ENCODE measurements at regions not wholly inside any gene's neighbourhood (a gene's known extent, or its start where the extent isn't known, plus 50 kb on each side); places are given as distances from the start of the nearest gene placed in this dataset.

- no peak overlapping the region for H3K4me3 ChIP-seq (ENCODE audit: insufficient read depth, low read depth, low read length)
- H3K4me1 Mint-ChIP-seq (ENCODE audit: low read depth, unreplicated experiment) = no peaks in the 10 kb centered on the region
- H3K79me2 ChIP-seq (ENCODE audit: insufficient read depth, low read length) = no peaks in the 10 kb centered on the region
- no peak overlapping the region for H2AFZ ChIP-seq (ENCODE audit: low read depth, low read length)
- no peaks in the 10 kb centered on the region for H3K36me3 Mint-ChIP-seq (ENCODE audit: low read depth, unreplicated experiment)
- no peak for FAIRE-seq
- no peaks in the 10 kb centered on the region for H3K27me3 ChIP-seq (ENCODE audit: insufficient read depth, low read length)
- H3K27me3 Mint-ChIP-seq (ENCODE audit: low read depth, unreplicated experiment) = peaks cover 2% of the 10 kb centered on the region
- H3K4me2 ChIP-seq (ENCODE audit: low read length) = no peak overlapping the region
- H4K20me1 ChIP-seq (ENCODE audit: insufficient read depth, low read length) = no peaks in the 10 kb centered on the region
- H3K9me3 ChIP-seq (ENCODE audit: insufficient read depth, low read depth, low read length) = no peaks in the 10 kb centered on the region
- no peak overlapping the region for H3K9ac ChIP-seq (ENCODE audit: low read length)
- H3K4me3 Mint-ChIP-seq (ENCODE audit: unreplicated experiment) = no peak overlapping the region
- no peak overlapping the region for H3K27ac ChIP-seq (ENCODE audit: low read depth, low read length)
- H3K9me3 Mint-ChIP-seq (ENCODE audit: unreplicated experiment) = peaks cover 4% of the 10 kb centered on the region
- H3K36me3 ChIP-seq (ENCODE audit: insufficient read depth, low read length) = no peaks in the 10 kb centered on the region
- no peaks in the 10 kb centered on the region for H3K4me1 ChIP-seq (ENCODE audit: insufficient read depth, low read length)
- H3K27ac Mint-ChIP-seq (ENCODE audit: unreplicated experiment) = no peak overlapping the region
- no peak for TF ChIP-seq EZH2 (IDR thresholded peaks at IDR 0.05; ENCODE audit: insufficient read depth, low read length)
- TF ChIP-seq, protein P1, sequence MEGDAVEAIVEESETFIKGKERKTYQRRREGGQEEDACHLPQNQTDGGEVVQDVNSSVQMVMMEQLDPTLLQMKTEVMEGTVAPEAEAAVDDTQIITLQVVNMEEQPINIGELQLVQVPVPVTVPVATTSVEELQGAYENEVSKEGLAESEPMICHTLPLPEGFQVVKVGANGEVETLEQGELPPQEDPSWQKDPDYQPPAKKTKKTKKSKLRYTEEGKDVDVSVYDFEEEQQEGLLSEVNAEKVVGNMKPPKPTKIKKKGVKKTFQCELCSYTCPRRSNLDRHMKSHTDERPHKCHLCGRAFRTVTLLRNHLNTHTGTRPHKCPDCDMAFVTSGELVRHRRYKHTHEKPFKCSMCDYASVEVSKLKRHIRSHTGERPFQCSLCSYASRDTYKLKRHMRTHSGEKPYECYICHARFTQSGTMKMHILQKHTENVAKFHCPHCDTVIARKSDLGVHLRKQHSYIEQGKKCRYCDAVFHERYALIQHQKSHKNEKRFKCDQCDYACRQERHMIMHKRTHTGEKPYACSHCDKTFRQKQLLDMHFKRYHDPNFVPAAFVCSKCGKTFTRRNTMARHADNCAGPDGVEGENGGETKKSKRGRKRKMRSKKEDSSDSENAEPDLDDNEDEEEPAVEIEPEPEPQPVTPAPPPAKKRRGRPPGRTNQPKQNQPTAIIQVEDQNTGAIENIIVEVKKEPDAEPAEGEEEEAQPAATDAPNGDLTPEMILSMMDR (IDR thresholded peaks at IDR 0.05; ENCODE audit: insufficient read depth, low read depth, low read length) = no peak
- DNase-seq (ENCODE audit: low read depth) = no peak
Observed at GRCh38 chr2:118510807-118511206, 336.6 kb downstream of the EN1 start.

- Mint-ChIP-seq H3K27me3 (ENCODE audit: low read depth, unreplicated experiment) (peaks cover 2% of the 10 kb centered on the region), H3K36me3 (ENCODE audit: low read depth, unreplicated experiment) (no peaks in the 10 kb centered on the region), H3K4me1 (ENCODE audit: low read depth, unreplicated experiment) (no peaks in the 10 kb centered on the region), H3K4me3 (ENCODE audit: unreplicated experiment) (no peak overlapping the region), H3K9me3 (ENCODE audit: unreplicated experiment) (peaks cover 4% of the 10 kb centered on the region), H3K27ac (ENCODE audit: unreplicated experiment) (no peak overlapping the region)
- Histone ChIP-seq H3K36me3 (ENCODE audit: insufficient read depth, low read length) (no peaks in the 10 kb centered on the region), H3K27me3 (ENCODE audit: insufficient read depth, low read length) (no peaks in the 10 kb centered on the region), H3K4me3 (ENCODE audit: insufficient read depth, low read depth, low read length) (no peak overlapping the region), H3K9me3 (ENCODE audit: insufficient read depth, low read depth, low read length) (no peaks in the 10 kb centered on the region), H3K27ac (ENCODE audit: low read depth, low read length) (no peak overlapping the region), H3K9ac (ENCODE audit: low read length) (no peak overlapping the region), H3K79me2 (ENCODE audit: insufficient read depth, low read length) (no peaks in the 10 kb centered on the region), H4K20me1 (ENCODE audit: insufficient read depth, low read length) (no peaks in the 10 kb centered on the region), H3K4me1 (ENCODE audit: insufficient read depth, low read length) (no peaks in the 10 kb centered on the region), H2AFZ (ENCODE audit: low read depth, low read length) (no peak overlapping the region), H3K4me2 (ENCODE audit: low read length) (no peak overlapping the region)
- no peak for TF ChIP-seq EZH2 (IDR thresholded peaks at IDR 0.05; ENCODE audit: insufficient read depth, low read length)
- TF ChIP-seq, protein P1 (IDR thresholded peaks at IDR 0.05; ENCODE audit: insufficient read depth, low read depth, low read length) = no peak
- no peak for FAIRE-seq
- DNase-seq (ENCODE audit: low read depth) = no peak
Observed at GRCh38 chr2:118509319-118510004, 338.0 kb downstream of the EN1 start.

GRCh38 chr2:118508282-118508681 lies 339.2 kb downstream of the EN1 start:
- Histone ChIP-seq H3K4me2 (ENCODE audit: low read length) (no peak overlapping the region), H3K27ac (ENCODE audit: low read depth, low read length) (no peak overlapping the region), H2AFZ (ENCODE audit: low read depth, low read length) (no peak overlapping the region), H3K9ac (ENCODE audit: low read length) (no peak overlapping the region), H4K20me1 (ENCODE audit: insufficient read depth, low read length) (no peaks in the 10 kb centered on the region), H3K4me3 (ENCODE audit: insufficient read depth, low read depth, low read length) (no peak overlapping the region), H3K4me1 (ENCODE audit: insufficient read depth, low read length) (no peaks in the 10 kb centered on the region), H3K9me3 (ENCODE audit: insufficient read depth, low read depth, low read length) (no peaks in the 10 kb centered on the region), H3K27me3 (ENCODE audit: insufficient read depth, low read length) (no peaks in the 10 kb centered on the region), H3K36me3 (ENCODE audit: insufficient read depth, low read length) (no peaks in the 10 kb centered on the region), H3K79me2 (ENCODE audit: insufficient read depth, low read length) (no peaks in the 10 kb centered on the region)
- peaks cover 2% of the 10 kb centered on the region for H3K27me3 Mint-ChIP-seq (ENCODE audit: low read depth, unreplicated experiment)
- TF ChIP-seq, protein P1 (IDR thresholded peaks at IDR 0.05; ENCODE audit: insufficient read depth, low read depth, low read length) = no peak
- no peak for TF ChIP-seq EZH2 (IDR thresholded peaks at IDR 0.05; ENCODE audit: insufficient read depth, low read length)
- FAIRE-seq = no peak
- DNase-seq (ENCODE audit: low read depth) = no peak
- H3K27ac Mint-ChIP-seq (ENCODE audit: unreplicated experiment) = no peak overlapping the region
- H3K4me3 Mint-ChIP-seq (ENCODE audit: unreplicated experiment) = no peak overlapping the region
- H3K4me1 Mint-ChIP-seq (ENCODE audit: low read depth, unreplicated experiment) = no peaks in the 10 kb centered on the region
- peaks cover 4% of the 10 kb centered on the region for H3K9me3 Mint-ChIP-seq (ENCODE audit: unreplicated experiment)
- H3K36me3 Mint-ChIP-seq (ENCODE audit: low read depth, unreplicated experiment) = no peaks in the 10 kb centered on the region
